HG02852 (cell line): ENCODE measurements at regions not wholly inside any gene's neighbourhood (a gene's known extent, or its start where the extent isn't known, plus 50 kb on each side); places are given as distances from the start of the nearest gene placed in this dataset.
A peak's percentile ranks its signal among the peaks of the same experiment; 100 is the strongest.

Source experiments
- ATAC-seq: cut with Tn5 transposase; IDR thresholded peaks from one replicate; pipeline ENCODE4 v1.9.1; 2021; ENCODE audit warnings: mild to moderate bottlenecking, moderate library complexity; ENCODE audit not compliant: unreplicated experiment

DNA sequence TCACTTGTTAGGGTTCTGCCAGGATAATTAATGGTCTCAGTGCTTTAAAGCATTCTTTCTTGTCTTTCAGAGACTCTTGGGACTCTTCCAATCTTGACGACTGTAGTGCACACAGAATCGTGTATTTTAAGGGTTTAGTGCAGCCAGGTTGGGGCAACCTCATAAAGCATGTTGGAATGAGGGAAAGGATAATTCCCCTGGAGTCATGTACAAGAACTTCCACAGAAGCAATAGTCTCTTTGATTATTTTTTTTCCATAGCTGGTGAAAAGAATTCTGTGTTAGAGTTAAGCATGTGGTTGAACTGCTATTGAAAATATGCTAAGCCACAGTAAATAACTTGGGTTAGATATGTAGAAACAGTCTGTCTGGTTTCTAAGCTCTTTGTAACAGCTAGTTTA lies 246.8 kb upstream of the DAAM1 start:
- no peak for ATAC-seq

DNA sequence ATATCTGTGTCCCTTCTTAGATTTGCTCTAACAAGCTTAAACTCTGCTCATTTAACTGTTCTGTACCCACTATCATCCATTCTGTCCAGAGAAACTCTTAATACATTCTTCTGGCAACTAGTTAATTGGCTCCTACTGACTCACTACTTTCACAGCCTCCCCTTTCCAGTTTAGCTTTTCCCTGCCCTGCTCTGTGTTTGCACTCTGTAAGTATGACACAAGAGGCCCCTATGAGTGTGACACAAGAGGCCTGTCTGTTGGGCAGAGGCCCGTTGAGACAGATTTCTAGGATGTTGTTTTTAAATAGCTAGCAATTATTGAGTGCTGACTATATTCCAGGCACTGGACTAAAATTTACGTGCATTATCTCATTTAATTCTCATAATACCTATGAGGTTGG lies 246.0 kb upstream of the DAAM1 start:
- no peak for ATAC-seq

DNA sequence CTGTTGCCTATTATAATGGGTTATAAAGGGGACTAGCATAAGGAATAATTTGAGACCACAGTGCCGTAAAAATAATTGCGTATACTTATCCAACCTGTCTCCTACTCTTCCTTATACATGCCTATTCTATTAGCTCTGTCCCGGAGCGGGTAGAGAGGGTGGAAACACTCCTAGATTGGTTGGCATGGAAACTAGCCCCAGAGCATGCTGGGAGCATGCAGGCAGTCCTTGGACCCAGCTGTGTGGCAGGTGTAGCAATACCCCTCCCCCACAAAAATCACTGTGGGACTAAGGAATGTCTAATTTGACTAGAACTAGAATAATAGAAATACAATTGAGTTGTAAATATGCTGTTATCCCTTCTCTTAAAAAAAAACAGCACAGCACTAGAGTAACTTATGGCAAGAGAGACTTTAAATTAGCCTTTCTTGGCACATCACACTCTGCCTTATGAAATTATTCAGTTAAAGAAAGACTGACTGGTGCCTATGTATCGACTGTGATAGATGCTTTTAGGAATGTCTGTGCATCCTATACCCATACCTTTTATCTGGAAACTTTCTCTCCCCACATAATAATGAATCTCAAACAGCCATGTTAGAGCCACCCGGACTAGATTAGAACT lies 244.0 kb upstream of the DAAM1 start:
- no peak for ATAC-seq

GRCh38 chr14:58944968-58945356 lies 243.5 kb upstream of the DAAM1 start:
- ATAC-seq = no peak

DNA sequence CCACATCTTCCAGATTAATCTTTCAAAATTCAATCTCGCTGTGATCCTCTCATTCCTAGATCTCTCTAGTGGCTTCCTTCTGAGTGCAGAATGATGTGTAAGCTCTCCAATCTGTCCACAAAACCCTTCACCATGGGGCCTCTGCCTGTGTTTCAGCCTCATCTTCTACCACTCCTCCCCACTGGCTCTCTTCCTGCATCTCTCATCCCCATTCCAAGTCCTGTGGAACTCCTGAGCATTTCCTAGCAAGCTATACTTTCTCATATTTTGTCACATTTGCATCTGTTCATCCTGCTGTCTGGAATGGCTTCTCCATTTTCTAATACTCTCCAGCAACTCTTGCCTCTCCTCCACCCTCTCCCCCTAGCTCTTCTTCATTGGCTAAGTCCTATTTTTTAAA lies 242.0 kb upstream of the DAAM1 start:
- no peak for ATAC-seq

GRCh38 chr14:58947156-58947555 lies 241.3 kb upstream of the DAAM1 start:
- ATAC-seq = no peak

GRCh38 chr14:58947814-58948445 lies 240.5 kb upstream of the DAAM1 start:
- ATAC-seq = no peak

- ATAC-seq = no peak
These were observed 237.9 kb upstream of the DAAM1 start for GRCh38 chr14:58950555-58950954.

- ATAC-seq = no peak
These were observed 237.3 kb upstream of the DAAM1 start for GRCh38 chr14:58951143-58951542.

DNA sequence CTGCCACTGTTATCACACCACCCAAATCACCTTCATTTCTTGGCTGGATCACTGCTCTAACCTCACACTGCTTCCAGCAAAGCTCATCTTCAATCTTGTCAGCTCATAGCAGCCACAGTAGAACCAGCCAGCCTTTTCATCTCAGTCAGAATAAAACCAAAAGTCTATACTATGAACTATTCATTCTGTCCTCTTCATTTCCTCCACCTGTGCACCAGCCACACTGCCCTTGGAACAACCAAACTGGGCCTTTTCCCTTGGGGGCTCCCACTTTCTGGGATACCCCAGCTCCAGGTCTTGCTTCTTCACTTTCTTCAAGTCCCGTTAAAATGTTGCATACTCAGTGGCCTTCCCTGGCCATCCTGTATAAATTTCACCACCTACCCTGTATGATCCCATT lies 234.4 kb upstream of the DAAM1 start:
- peak; percentile 53 for ATAC-seq

GRCh38 chr14:58954901-58955861 lies 233.3 kb upstream of the DAAM1 start:
- ATAC-seq = peak; percentile 38

GRCh38 chr14:58961045-58961731 lies 227.3 kb upstream of the DAAM1 start:
- ATAC-seq = no peak

- no peak for ATAC-seq
These were observed 224.4 kb upstream of the DAAM1 start for GRCh38 chr14:58963873-58964597.

DNA sequence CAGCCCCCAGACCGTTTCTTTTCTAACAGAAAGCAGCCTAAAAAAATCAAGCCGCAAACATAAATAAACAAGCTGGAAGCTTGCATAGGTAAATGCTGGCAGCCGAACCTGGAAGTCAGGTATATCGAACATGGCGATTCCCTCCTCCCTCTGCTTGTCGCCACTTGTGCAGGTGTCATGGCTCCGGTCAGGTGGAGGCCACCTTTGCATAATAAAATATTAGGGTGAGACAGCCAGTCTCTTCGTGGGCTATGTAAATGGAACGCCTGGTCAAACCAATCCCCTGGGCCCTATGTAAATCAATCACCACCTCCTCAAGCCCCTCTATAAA lies 223.9 kb upstream of the DAAM1 start:
- ATAC-seq = no peak

GRCh38 chr14:58965601-58966000 lies 222.9 kb upstream of the DAAM1 start:
- ATAC-seq = no peak

- no peak for ATAC-seq
These were observed 221.5 kb upstream of the DAAM1 start for GRCh38 chr14:58966997-58967396.

DNA sequence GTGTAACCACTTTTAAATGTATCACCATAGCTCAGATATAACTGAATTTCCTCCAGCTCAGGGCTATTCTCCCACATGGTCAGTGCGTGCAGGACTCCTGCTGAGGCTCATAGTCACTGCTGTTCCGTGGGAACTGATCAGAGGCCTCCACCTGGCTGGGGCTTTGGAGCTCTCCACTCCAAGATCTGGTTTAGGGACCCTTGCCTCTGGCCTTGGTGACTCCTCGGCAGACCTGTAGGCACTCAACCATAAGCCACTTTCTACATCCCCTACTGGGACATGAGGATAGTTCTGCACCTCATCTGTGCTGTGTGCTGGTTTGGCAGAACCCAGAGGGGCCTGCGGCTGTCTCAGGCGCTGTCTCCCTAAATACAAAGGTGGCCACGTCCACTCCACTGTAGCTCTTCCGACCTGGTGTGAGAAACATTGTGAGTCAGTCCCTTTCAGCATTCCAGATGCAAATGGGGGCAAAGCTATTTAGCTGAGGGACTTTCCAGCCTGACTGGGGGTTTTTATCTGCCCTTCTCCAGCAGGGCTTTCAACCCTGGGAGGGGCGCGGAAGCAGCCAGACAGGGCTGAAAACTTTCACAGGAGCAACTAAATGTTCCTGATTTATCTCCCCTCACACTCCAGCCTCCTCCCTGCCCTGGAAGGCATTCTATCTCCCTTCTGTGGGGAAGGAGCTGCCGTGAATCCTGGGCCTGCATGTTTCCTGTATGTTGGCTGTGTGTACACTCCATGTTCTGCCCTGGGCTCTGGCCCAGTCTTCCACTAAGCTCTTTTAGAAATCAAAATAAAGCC lies 218.3 kb upstream of the DAAM1 start:
- peak; percentile 72 for ATAC-seq

- no peak for ATAC-seq
These were observed 216.0 kb upstream of the DAAM1 start for GRCh38 chr14:58972233-58973017.

DNA sequence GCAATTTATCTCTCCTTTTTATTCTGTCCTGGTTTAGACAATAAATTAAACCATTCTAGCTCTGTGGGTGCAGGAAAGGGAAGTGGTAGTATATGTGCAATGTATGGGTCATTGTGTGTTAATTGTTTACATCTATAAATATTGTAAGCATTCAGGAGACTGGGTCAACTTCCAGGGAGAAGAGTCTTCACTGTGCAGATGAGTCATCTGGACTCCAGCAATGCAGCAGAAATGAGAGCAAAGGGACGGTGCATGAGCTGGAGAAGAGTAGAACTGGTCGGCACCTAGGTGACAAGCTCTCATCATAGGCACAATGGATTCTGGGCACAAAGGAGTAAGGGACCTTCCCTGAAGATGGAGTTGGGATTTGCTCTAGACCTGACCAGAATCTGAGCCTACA lies 211.1 kb upstream of the DAAM1 start:
- ATAC-seq = no peak
